ENCODE measurements at regions not wholly inside any gene's neighbourhood (a gene's known extent, or its start where the extent isn't known, plus 50 kb on each side); places are given as distances from the start of the nearest gene placed in this dataset.

GRCh38 chr1:8084913-8085312 lies 58.8 kb upstream of the ERRFI1 start:
- Histone ChIP-seq H3K9me3 (peaks cover 17% of the 10 kb centered on the region), H3K4me1 (no peaks in the 10 kb centered on the region), H4K20me1 (no peaks in the 10 kb centered on the region), H3K9ac (no peak overlapping the region), H3K4me2 (no peak overlapping the region), H3K4me3 (no peak overlapping the region), H3K27ac (no peak overlapping the region), H3K27me3 (no peaks in the 10 kb centered on the region), H3K36me3 (no peaks in the 10 kb centered on the region)
- no peak for TF ChIP-seq Cebpa-rat (IDR thresholded peaks at IDR 0.05)

- Histone ChIP-seq H3K9ac (no peak overlapping the region), H3K9me3 (peaks cover 17% of the 10 kb centered on the region), H3K36me3 (no peaks in the 10 kb centered on the region), H3K4me3 (no peak overlapping the region), H3K4me1 (no peaks in the 10 kb centered on the region), H4K20me1 (no peaks in the 10 kb centered on the region), H3K27ac (no peak overlapping the region), H3K27me3 (no peaks in the 10 kb centered on the region), H3K4me2 (no peak overlapping the region)
- no peak for TF ChIP-seq Cebpa-rat (IDR thresholded peaks at IDR 0.05)
Measured at GRCh38 chr1:8083739-8084484, 57.8 kb upstream of the ERRFI1 start.

GRCh38 chr1:8082945-8083344 lies 56.8 kb upstream of the ERRFI1 start:
- Histone ChIP-seq H3K4me1 (no peaks in the 10 kb centered on the region), H3K27ac (no peak overlapping the region), H3K4me2 (no peak overlapping the region), H3K27me3 (no peaks in the 10 kb centered on the region), H3K9me3 (peaks cover 17% of the 10 kb centered on the region), H4K20me1 (no peaks in the 10 kb centered on the region), H3K4me3 (no peak overlapping the region), H3K36me3 (no peaks in the 10 kb centered on the region), H3K9ac (no peak overlapping the region)
- no peak for TF ChIP-seq Cebpa-rat (IDR thresholded peaks at IDR 0.05)

GRCh38 chr1:8078176-8078671 lies 52.1 kb upstream of the ERRFI1 start:
- no peak for TF ChIP-seq Cebpa-rat (IDR thresholded peaks at IDR 0.05)
- Histone ChIP-seq H3K4me1 (no peaks in the 10 kb centered on the region), H4K20me1 (no peaks in the 10 kb centered on the region), H3K9me3 (no peaks in the 10 kb centered on the region), H3K4me2 (no peak overlapping the region), H3K27me3 (no peaks in the 10 kb centered on the region), H3K9ac (no peak overlapping the region), H3K27ac (no peak overlapping the region), H3K4me3 (no peak overlapping the region), H3K36me3 (no peaks in the 10 kb centered on the region)

- Histone ChIP-seq H3K9me3 (no peaks in the 10 kb centered on the region), H3K27ac (no peak overlapping the region), H3K4me3 (no peak overlapping the region)
Measured at GRCh38 chr1:8077602-8078001, 51.5 kb upstream of the ERRFI1 start.

GRCh38 chr1:8077120-8077573 lies 51.0 kb upstream of the ERRFI1 start:
- no peak overlapping the region for H3K4me3 ChIP-seq
- no peak for TF ChIP-seq Cebpa-rat (IDR thresholded peaks at IDR 0.05)
- H3K9ac ChIP-seq = no peak overlapping the region
- no peaks in the 10 kb centered on the region for H3K27me3 ChIP-seq
- no peaks in the 10 kb centered on the region for H3K9me3 ChIP-seq
- H3K36me3 ChIP-seq = no peaks in the 10 kb centered on the region
- H3K4me2 ChIP-seq = no peak overlapping the region
- no peaks in the 10 kb centered on the region for H3K4me1 ChIP-seq
- no peaks in the 10 kb centered on the region for H4K20me1 ChIP-seq
- no peak overlapping the region for H3K27ac ChIP-seq

More at GRCh38 chr1:8077602-8078001, 51.5 kb upstream of the ERRFI1 start:
- no peaks in the 10 kb centered on the region for H4K20me1 ChIP-seq
- H3K36me3 ChIP-seq = no peaks in the 10 kb centered on the region
- H3K9ac ChIP-seq = no peak overlapping the region
- no peak overlapping the region for H3K4me2 ChIP-seq
- TF ChIP-seq Cebpa-rat (IDR thresholded peaks at IDR 0.05) = no peak
- no peaks in the 10 kb centered on the region for H3K4me1 ChIP-seq
- H3K27me3 ChIP-seq = no peaks in the 10 kb centered on the region

GRCh38 chr1:8076176-8076575 lies 50.1 kb upstream of the ERRFI1 start:
- no peak overlapping the region for H3K27ac ChIP-seq
- H3K4me2 ChIP-seq = no peak overlapping the region
- H4K20me1 ChIP-seq = no peaks in the 10 kb centered on the region
- H3K4me1 ChIP-seq = no peaks in the 10 kb centered on the region
- TF ChIP-seq Cebpa-rat (IDR thresholded peaks at IDR 0.05) = no peak
- no peak overlapping the region for H3K9ac ChIP-seq
- no peaks in the 10 kb centered on the region for H3K27me3 ChIP-seq
- no peak overlapping the region for H3K4me3 ChIP-seq
- no peaks in the 10 kb centered on the region for H3K9me3 ChIP-seq
- no peaks in the 10 kb centered on the region for H3K36me3 ChIP-seq

Measured in BLaER1 (cell line).